Caco-2 (cell line): ENCODE measurements at regions not wholly inside any gene's neighbourhood (a gene's known extent, or its start where the extent isn't known, plus 50 kb on each side); places are given as distances from the start of the nearest gene placed in this dataset.

Source experiments
- BruUV-seq: library from RNA; stranded (reverse); fragments of 400-500 nt; replicated peaks from 2 replicates; lab custom pipeline; 2021; lab: Mats Ljungman, UMichigan
- CTCF ChIA-PET: fragments of 300-600 bp; sonication (Branson Sonifier 250); formaldehyde crosslinking; loops from one replicate; lab custom pipeline; 2022; ENCODE audit warnings: antibody characterized with exemption; lab: Charles Lee
- POLR2A ChIA-PET: fragments of 300-600 bp; sonication (Branson Sonifier 250); formaldehyde crosslinking; loops from one replicate; lab custom pipeline; 2022; ENCODE audit warnings: antibody characterized with exemption; lab: Charles Lee
- DNase-seq, 2 experiments: peaks; one replicate each; pipeline versions ENCODE4 v3.0.0 to v3.0.0-alpha.2; 2020 to 2022
- H3K27me3 ChIP-seq: replicated peaks from 2 replicates; pipeline ENCODE4 v1.6.0; 2011; ENCODE audit warnings: low read length; ENCODE audit not compliant: control insufficient read depth, insufficient read depth
- H3K36me3 ChIP-seq: 2 replicates; pipeline ENCODE4 v1.5.1; 2011; ENCODE audit warnings: low read length; ENCODE audit not compliant: control insufficient read depth, insufficient read depth
- H3K4me1 ChIP-seq: fragments of 250-450 bp; sonication (Bioruptor Pico); 2 replicates; pipeline ENCODE4 v1.5.1; 2020; ENCODE audit warnings: mild to moderate bottlenecking
- H3K4me3 ChIP-seq: 2 replicates; pipeline ENCODE4 v1.5.1; 2011; ENCODE audit warnings: low read depth, mild to moderate bottlenecking, control low read depth, low read length
- H3K9me3 ChIP-seq: fragments of 250-450 bp; sonication (Bioruptor Pico); 2 replicates; pipeline ENCODE4 v1.5.1; 2020; ENCODE audit warnings: mild to moderate bottlenecking, moderate library complexity
- H3K27ac Mint-ChIP-seq: one replicate; pipeline ENCODE4 v1.8.0; 2022; ENCODE audit warnings: mixed read lengths; ENCODE audit not compliant: unreplicated experiment
- H3K27me3 Mint-ChIP-seq: one replicate; pipeline ENCODE4 v1.8.0; 2022; ENCODE audit warnings: mixed read lengths; ENCODE audit not compliant: insufficient read depth, unreplicated experiment
- H3K36me3 Mint-ChIP-seq: one replicate; pipeline ENCODE4 v1.8.0; 2022; ENCODE audit warnings: mild to moderate bottlenecking, mixed read lengths; ENCODE audit not compliant: insufficient read depth, unreplicated experiment
- H3K4me1 Mint-ChIP-seq: one replicate; pipeline ENCODE4 v1.8.0; 2022; ENCODE audit warnings: low read depth, mixed read lengths; ENCODE audit not compliant: unreplicated experiment
- H3K4me3 Mint-ChIP-seq: one replicate; pipeline ENCODE4 v1.8.0; 2022; ENCODE audit warnings: mild to moderate bottlenecking, moderate library complexity, mixed read lengths; ENCODE audit not compliant: unreplicated experiment
- H3K9me3 Mint-ChIP-seq: one replicate; pipeline ENCODE4 v1.8.0; 2022; ENCODE audit warnings: mixed read lengths; ENCODE audit not compliant: unreplicated experiment
- intact Hi-C: fragments of 100-400 bp; cut with micrococcal nuclease; formaldehyde crosslinking; loops from one replicate; pipeline ENCODE4 v1.10.0; 2022; ENCODE audit not compliant: unreplicated experiment
- TF ChIP-seq, protein P1 (sequence below), 2 experiments: fragments of 200-600 bp in 1 of 2; IDR thresholded peaks; 1 replicate in 1 of 2; 2 replicates in 1 of 2; pipeline versions ENCODE4 v1.5.1 to v1.8.0; 2011 to 2022; ENCODE audit warnings: antibody characterized with exemption in 1 of 2, control low read depth in 1 of 2, inconsistent platforms in 1 of 2, low read depth in 1 of 2, low read length in 1 of 2, mild to moderate bottlenecking in 1 of 2, moderate library complexity in 1 of 2; ENCODE audit not compliant: insufficient read depth in 1 of 2, severe bottlenecking in 1 of 2, unreplicated experiment in 1 of 2

DNA sequence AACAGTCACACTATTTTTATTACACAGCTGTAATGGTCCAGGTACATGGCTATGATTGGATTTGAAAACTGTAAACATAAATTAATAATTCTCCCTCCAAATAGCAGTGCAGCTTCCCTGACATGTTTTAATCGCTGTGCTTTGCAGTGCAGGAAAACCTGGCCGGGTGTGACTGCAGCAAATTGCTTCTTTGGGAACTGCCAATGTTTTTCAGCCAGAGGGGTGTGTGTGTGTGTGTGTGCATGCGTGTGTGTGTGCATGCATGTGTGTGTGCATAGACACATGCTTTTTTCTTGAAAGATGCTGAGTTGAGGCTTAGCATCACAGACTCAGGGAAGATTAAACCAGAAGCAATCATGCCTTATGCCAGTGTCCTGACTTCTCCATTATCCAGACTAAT is 231.2 kb downstream of the PRDM2 start:
- CTCF ChIA-PET = interaction anchor here (0.5 kb wide), 2 partner anchors 547 to 1112 kb away, joined by 3 read pairs; no protein-coding TSS in a partner anchor
- no TSS peak for BruUV-seq

DNA sequence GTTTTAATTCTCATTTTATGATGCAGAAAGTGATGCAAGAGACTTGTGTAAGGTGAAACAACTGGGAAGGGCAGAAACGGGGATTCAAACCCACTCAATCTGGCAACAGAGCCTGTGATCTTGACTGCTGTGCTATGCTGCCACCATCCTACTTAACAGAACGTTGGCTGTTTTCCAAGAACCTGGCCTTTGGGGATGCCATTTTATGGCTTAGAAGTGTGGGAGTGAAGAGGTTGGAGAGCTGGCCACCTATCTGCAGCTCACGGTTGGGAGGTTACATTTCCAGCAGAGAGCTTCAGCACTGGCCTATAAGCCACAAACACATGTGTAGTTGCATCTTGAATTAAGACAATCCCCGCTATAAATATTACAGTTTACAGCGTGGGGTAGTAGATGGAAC is 235.3 kb downstream of the PRDM2 start:
- Mint-ChIP-seq H3K4me1 (no peaks in the 10 kb centered on the region), H3K27ac (no peak overlapping the region), H3K9me3 (no peaks in the 10 kb centered on the region), H3K27me3 (no peaks in the 10 kb centered on the region), H3K36me3 (no peaks in the 10 kb centered on the region), H3K4me3 (no peak overlapping the region)
- H3K4me1 ChIP-seq = no peaks in the 10 kb centered on the region
- H3K27me3 ChIP-seq = no peaks in the 10 kb centered on the region
- CTCF ChIA-PET = no interaction called here
- POLR2A ChIA-PET = no interaction called here
- H3K9me3 ChIP-seq = no peaks in the 10 kb centered on the region
- H3K4me3 ChIP-seq = no peak overlapping the region
- no peaks in the 10 kb centered on the region for H3K36me3 ChIP-seq
- DNase-seq = no peak
- no TSS peak for BruUV-seq
- intact Hi-C loops = no loop called here
- TF ChIP-seq, protein P1, sequence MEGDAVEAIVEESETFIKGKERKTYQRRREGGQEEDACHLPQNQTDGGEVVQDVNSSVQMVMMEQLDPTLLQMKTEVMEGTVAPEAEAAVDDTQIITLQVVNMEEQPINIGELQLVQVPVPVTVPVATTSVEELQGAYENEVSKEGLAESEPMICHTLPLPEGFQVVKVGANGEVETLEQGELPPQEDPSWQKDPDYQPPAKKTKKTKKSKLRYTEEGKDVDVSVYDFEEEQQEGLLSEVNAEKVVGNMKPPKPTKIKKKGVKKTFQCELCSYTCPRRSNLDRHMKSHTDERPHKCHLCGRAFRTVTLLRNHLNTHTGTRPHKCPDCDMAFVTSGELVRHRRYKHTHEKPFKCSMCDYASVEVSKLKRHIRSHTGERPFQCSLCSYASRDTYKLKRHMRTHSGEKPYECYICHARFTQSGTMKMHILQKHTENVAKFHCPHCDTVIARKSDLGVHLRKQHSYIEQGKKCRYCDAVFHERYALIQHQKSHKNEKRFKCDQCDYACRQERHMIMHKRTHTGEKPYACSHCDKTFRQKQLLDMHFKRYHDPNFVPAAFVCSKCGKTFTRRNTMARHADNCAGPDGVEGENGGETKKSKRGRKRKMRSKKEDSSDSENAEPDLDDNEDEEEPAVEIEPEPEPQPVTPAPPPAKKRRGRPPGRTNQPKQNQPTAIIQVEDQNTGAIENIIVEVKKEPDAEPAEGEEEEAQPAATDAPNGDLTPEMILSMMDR (IDR thresholded peaks at IDR 0.05; ENCODE audit: insufficient read depth in 1 of 2, low read depth in 1 of 2, low read length in 1 of 2, severe bottlenecking in 1 of 2, unreplicated experiment in 1 of 2) = no peak

More for the DNA sequence above, 231.2 kb downstream of the PRDM2 start:
- DNase-seq = no peak
- intact Hi-C loops = no loop called here
- TF ChIP-seq, protein P1 (IDR thresholded peaks at IDR 0.05; ENCODE audit: insufficient read depth in 1 of 2, low read depth in 1 of 2, low read length in 1 of 2, severe bottlenecking in 1 of 2, unreplicated experiment in 1 of 2) = no peak
- Mint-ChIP-seq H3K27ac (no peak overlapping the region), H3K4me3 (no peak overlapping the region), H3K9me3 (no peaks in the 10 kb centered on the region), H3K36me3 (no peaks in the 10 kb centered on the region), H3K27me3 (no peaks in the 10 kb centered on the region), H3K4me1 (no peaks in the 10 kb centered on the region)
- Histone ChIP-seq H3K9me3 (no peaks in the 10 kb centered on the region), H3K4me3 (no peak overlapping the region), H3K4me1 (no peaks in the 10 kb centered on the region), H3K36me3 (no peaks in the 10 kb centered on the region), H3K27me3 (no peaks in the 10 kb centered on the region)
- POLR2A ChIA-PET = no interaction called here

DNA sequence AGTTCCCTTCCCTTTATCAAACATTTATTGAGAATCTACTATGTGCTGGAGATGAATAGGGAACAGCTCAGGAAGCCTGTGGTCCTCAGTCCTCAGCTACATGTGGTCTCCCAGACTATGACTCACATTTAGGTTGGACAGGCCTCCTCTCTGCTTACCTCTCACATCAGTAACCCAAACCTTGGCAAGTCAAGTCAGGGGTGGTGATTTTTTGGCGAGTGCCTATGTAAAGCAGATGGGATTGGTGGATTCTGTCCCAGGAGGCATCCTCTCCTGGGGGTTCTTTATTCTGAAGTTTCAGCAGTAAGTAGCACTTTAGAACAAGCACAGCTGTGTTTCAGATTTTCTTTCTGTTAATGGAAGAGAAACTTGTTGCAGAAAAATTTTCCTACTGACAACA is 241.3 kb downstream of the PRDM2 start:
- DNase-seq = no peak
- Histone ChIP-seq H3K9me3 (peaks cover 4% of the 10 kb centered on the region; the same call in 1 of the 2 replicates), H3K27me3 (no peaks in the 10 kb centered on the region), H3K36me3 (no peaks in the 10 kb centered on the region), H3K4me3 (no peak overlapping the region), H3K4me1 (no peaks in the 10 kb centered on the region)
- no peak overlapping the region for H3K4me3 Mint-ChIP-seq
- H3K27ac Mint-ChIP-seq = no peak overlapping the region
- no TSS peak for BruUV-seq
- intact Hi-C loops = no loop called here
- H3K4me1 Mint-ChIP-seq = no peaks in the 10 kb centered on the region
- ChIA-PET CTCF (no interaction called here), POLR2A (no interaction called here)
- no peaks in the 10 kb centered on the region for H3K27me3 Mint-ChIP-seq
- H3K36me3 Mint-ChIP-seq = no peaks in the 10 kb centered on the region
- TF ChIP-seq, protein P1 (IDR thresholded peaks at IDR 0.05; ENCODE audit: insufficient read depth in 1 of 2, low read depth in 1 of 2, low read length in 1 of 2, severe bottlenecking in 1 of 2, unreplicated experiment in 1 of 2) = no peak
- peaks cover 10% of the 10 kb centered on the region for H3K9me3 Mint-ChIP-seq
